Subcutaneous abdominal adipose tissue (tissue), 5 donors: ENCODE measurements at regions not wholly inside any gene's neighbourhood (a gene's known extent, or its start where the extent isn't known, plus 50 kb on each side); places are given as distances from the start of the nearest gene placed in this dataset.

Source experiments
- H3K27ac ChIP-seq: one replicate; pipeline ENCODE4 v1.7.0; 2013; ENCODE audit warnings: low read depth, mild to moderate bottlenecking, inconsistent platforms, low read length, moderate library complexity
- H3K27me3 ChIP-seq, 5 donors: one replicate each; pipeline ENCODE4 v1.7.0; 2013; ENCODE audit warnings: low read length in 5 of 5, inconsistent platforms in 1 of 5; ENCODE audit not compliant: control insufficient read depth in 5 of 5, insufficient read depth in 4 of 5
- H3K36me3 ChIP-seq, 5 donors: one replicate each; pipeline ENCODE4 v1.7.0; 2013; ENCODE audit warnings: low read length in 5 of 5; ENCODE audit not compliant: control insufficient read depth in 5 of 5, insufficient read depth in 5 of 5
- H3K4me1 ChIP-seq, 5 donors: one replicate each; pipeline ENCODE4 v1.7.0; 2013; ENCODE audit warnings: low read length in 5 of 5, mild to moderate bottlenecking in 3 of 5, moderate library complexity in 1 of 5; ENCODE audit not compliant: control insufficient read depth in 5 of 5, insufficient read depth in 5 of 5
- H3K4me3 ChIP-seq, 5 donors: one replicate each; pipeline ENCODE4 v1.7.0; 2013; ENCODE audit warnings: low read length in 5 of 5, low read depth in 1 of 5
- H3K9ac ChIP-seq, 5 donors: one replicate each; pipeline ENCODE4 v1.7.0; 2013; ENCODE audit warnings: low read length in 5 of 5, mild to moderate bottlenecking in 4 of 5, moderate library complexity in 3 of 5
- H3K9me3 ChIP-seq, 5 donors: one replicate each; pipeline ENCODE4 v1.7.0; 2013; ENCODE audit warnings: low read length in 5 of 5; ENCODE audit not compliant: control insufficient read depth in 5 of 5
- donor health status: healthy.
- donor health status: healthy.
- donor health status: healthy.
- donor health status: healthy.
- donor health status: healthy.

GRCh38 chr6:105771313-105771970 lies 314.7 kb upstream of the PRDM1 start:
- Histone ChIP-seq H3K27ac (no peak overlapping the region), H3K27me3 (no peaks in the 10 kb centered on the region), H3K4me3 (no peak overlapping the region), H3K9ac (no peak overlapping the region), H3K9me3 (peaks cover 4 to 17% (median 7%) of the 10 kb centered on the region in 5 donors), H3K36me3 (no peaks in the 10 kb centered on the region), H3K4me1 (no peaks in the 10 kb centered on the region)

- Histone ChIP-seq H3K4me3 (no peak overlapping the region), H3K36me3 (no peaks in the 10 kb centered on the region), H3K27ac (no peak overlapping the region), H3K9ac (no peak overlapping the region), H3K9me3 (peaks cover 0 to 9% (median 3%) of the 10 kb centered on the region in 5 donors), H3K27me3 (no peaks in the 10 kb centered on the region), H3K4me1 (no peaks in the 10 kb centered on the region)
These were observed 316.1 kb upstream of the PRDM1 start for GRCh38 chr6:105769987-105770386.

- Histone ChIP-seq H3K9me3 (peaks cover 0 to 4% (median 0%) of the 10 kb centered on the region in 5 donors), H3K27ac (no peak overlapping the region), H3K27me3 (no peaks in the 10 kb centered on the region), H3K9ac (no peak overlapping the region), H3K4me1 (no peaks in the 10 kb centered on the region), H3K4me3 (no peak overlapping the region), H3K36me3 (no peaks in the 10 kb centered on the region)
These were observed 316.9 kb upstream of the PRDM1 start for GRCh38 chr6:105769197-105769596.

- Histone ChIP-seq H3K27ac (no peak overlapping the region), H3K4me1 (no peaks in the 10 kb centered on the region), H3K9ac (no peak overlapping the region), H3K27me3 (no peaks in the 10 kb centered on the region), H3K9me3 (no peaks in the 10 kb centered on the region), H3K4me3 (no peak overlapping the region), H3K36me3 (no peaks in the 10 kb centered on the region)
These were observed 318.6 kb upstream of the PRDM1 start for GRCh38 chr6:105767541-105767940.

GRCh38 chr6:105765239-105765638 lies 320.9 kb upstream of the PRDM1 start:
- Histone ChIP-seq H3K9me3 (no peaks in the 10 kb centered on the region), H3K4me3 (no peak overlapping the region), H3K27me3 (no peaks in the 10 kb centered on the region), H3K36me3 (no peaks in the 10 kb centered on the region), H3K27ac (no peak overlapping the region), H3K9ac (no peak overlapping the region), H3K4me1 (no peaks in the 10 kb centered on the region)

- H3K9ac ChIP-seq: no peak overlapping the region
- no peaks in the 10 kb centered on the region for H3K9me3 ChIP-seq
- H3K36me3 ChIP-seq: no peaks in the 10 kb centered on the region
- H3K4me3 ChIP-seq: no peak overlapping the region
- no peaks in the 10 kb centered on the region for H3K27me3 ChIP-seq
- no peak overlapping the region for H3K27ac ChIP-seq
- no peaks in the 10 kb centered on the region for H3K4me1 ChIP-seq
These were observed 321.8 kb upstream of the PRDM1 start for GRCh38 chr6:105764315-105764714.

GRCh38 chr6:105763866-105764265 lies 322.3 kb upstream of the PRDM1 start:
- no peaks in the 10 kb centered on the region for H3K27me3 ChIP-seq
- H3K27ac ChIP-seq: no peak overlapping the region
- no peak overlapping the region for H3K4me3 ChIP-seq
- H3K4me1 ChIP-seq: no peaks in the 10 kb centered on the region
- no peak overlapping the region for H3K9ac ChIP-seq
- H3K9me3 ChIP-seq: no peaks in the 10 kb centered on the region
- H3K36me3 ChIP-seq: no peaks in the 10 kb centered on the region

GRCh38 chr6:105760746-105761145 lies 325.4 kb upstream of the PRDM1 start:
- Histone ChIP-seq H3K9me3 (no peaks in the 10 kb centered on the region), H3K9ac (no peak overlapping the region), H3K27ac (no peak overlapping the region), H3K4me3 (no peak overlapping the region), H3K36me3 (no peaks in the 10 kb centered on the region), H3K4me1 (no peaks in the 10 kb centered on the region), H3K27me3 (no peaks in the 10 kb centered on the region)

GRCh38 chr6:105759946-105760345 lies 326.2 kb upstream of the PRDM1 start:
- H3K27ac ChIP-seq: no peak overlapping the region
- H3K4me1 ChIP-seq: no peaks in the 10 kb centered on the region
- H3K9me3 ChIP-seq: no peaks in the 10 kb centered on the region
- no peak overlapping the region for H3K4me3 ChIP-seq
- no peak overlapping the region for H3K9ac ChIP-seq
- H3K36me3 ChIP-seq: no peaks in the 10 kb centered on the region
- no peaks in the 10 kb centered on the region for H3K27me3 ChIP-seq

GRCh38 chr6:105759015-105759414 lies 327.1 kb upstream of the PRDM1 start:
- no peak overlapping the region for H3K4me3 ChIP-seq
- no peak overlapping the region for H3K27ac ChIP-seq
- H3K27me3 ChIP-seq: no peaks in the 10 kb centered on the region
- no peak overlapping the region for H3K9ac ChIP-seq
- H3K9me3 ChIP-seq: no peaks in the 10 kb centered on the region
- H3K36me3 ChIP-seq: no peaks in the 10 kb centered on the region
- H3K4me1 ChIP-seq: no peaks in the 10 kb centered on the region
